NCI-H2227 treated with DMSO at 0.1 percent for 48 hours (cell line): ENCODE measurements at regions not wholly inside any gene's neighbourhood (a gene's known extent, or its start where the extent isn't known, plus 50 kb on each side); places are given as distances from the start of the nearest gene placed in this dataset.
"Not testable (repeated sequence)": the region's sequence is repeated elsewhere in the genome, so short reads cannot be mapped to it uniquely, and the experiment has no call there.

ENCODE experiments used
- DNase-seq: peaks from one replicate; lab custom pipeline; 2025; lab: John Stamatoyannopoulos, UW

- peak; percentile 91 for DNase-seq
These were observed 108.1 kb downstream of the MAP3K21 start for GRCh38 chr1:233435622-233436021.

DNA sequence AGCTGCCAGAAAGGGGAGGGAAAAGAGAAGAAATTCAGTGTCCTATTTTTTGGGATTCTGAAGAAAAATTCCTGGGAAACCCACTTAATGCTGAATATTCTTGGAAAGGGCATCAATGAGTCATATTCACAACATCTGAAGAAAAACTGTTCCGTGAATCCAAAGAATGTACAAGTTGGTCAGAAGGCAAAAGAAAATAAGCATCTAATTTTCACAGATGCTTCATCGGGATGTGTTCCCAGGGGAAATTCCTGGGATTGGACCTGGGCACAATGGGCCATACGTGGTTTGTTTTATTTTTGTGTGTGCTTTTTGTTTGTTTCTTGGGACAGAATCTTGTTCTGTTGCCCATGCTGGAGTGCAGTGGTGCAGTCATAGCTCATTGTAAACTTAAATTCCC, 112.2 kb downstream of the MAP3K21 start:
- DNase-seq = no peak

- DNase-seq = peak; percentile 81
These were observed 113.5 kb downstream of the MAP3K21 start for GRCh38 chr1:233440951-233441401.

- DNase-seq = peak; percentile 25
These were observed 114.7 kb downstream of the MAP3K21 start for GRCh38 chr1:233442026-233442780.

DNA sequence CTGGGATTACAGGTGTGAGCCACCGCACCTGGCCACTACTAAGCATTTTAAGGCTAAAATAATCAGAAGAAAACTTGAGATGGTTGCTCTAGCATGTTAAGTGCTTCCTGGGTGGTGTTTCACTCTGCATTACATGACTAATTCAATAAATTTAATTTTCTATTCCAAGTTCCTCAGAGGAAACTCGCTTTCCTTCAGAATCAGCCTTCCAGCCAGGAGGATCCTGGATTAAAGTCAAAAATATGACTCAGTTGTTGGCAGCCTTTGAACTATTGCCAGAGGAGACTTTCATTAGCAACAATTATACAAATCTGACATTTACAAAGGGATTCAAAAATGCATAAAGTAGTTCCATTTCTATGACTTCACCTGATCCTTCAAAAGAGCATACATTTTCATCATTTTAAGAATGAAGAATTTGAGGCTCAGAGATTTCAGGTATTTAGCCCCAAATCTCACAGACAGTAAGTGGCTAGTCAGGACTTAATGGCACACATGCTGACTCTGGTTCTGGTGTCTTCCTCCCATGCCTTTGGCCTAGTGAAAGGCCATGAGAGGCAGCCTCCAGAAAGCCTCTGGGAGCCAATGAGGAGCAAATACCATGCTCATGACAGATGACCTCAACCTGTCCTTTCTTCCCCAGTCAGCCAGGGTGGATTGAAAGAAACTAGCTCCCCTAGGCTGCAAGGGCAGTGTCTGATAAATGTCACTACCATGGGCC, 115.7 kb downstream of the MAP3K21 start:
- DNase-seq = no peak

GRCh38 chr1:233444484-233444883, 117.0 kb downstream of the MAP3K21 start:
- no peak for DNase-seq

GRCh38 chr1:233445737-233446136, 118.2 kb downstream of the MAP3K21 start:
- DNase-seq = no peak

GRCh38 chr1:233446935-233447334, 119.4 kb downstream of the MAP3K21 start:
- no peak for DNase-seq

DNA sequence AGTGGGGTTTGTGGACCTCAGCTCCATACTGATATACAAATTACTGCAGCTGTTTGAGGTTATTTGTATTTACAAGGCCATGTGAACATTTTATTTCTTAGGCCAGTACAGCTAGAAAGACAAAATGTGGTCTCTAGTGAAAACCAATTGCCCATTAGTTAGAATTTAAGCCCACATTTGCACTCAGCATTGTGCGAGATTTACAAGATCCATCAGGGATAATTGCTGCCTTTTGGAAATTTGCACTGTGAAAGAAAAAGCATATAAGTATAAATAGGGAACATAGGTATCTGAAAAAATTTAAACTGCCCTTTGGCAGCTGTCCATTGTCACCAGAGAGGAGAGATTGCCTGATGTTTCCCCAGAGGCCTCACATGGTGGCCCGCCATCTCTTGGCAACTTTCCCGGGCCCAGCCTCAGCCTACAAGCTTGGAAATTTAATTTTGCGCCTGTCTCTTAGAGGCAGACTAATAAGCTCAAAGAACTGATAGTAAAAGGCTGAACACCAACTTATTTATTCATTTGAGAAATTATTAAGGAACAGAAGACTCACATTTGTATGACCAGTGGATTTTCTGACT, 120.7 kb downstream of the MAP3K21 start:
- peak; percentile 75 for DNase-seq

- no peak for DNase-seq
These were observed 125.2 kb downstream of the MAP3K21 start for GRCh38 chr1:233452724-233453123.

GRCh38 chr1:233453433-233454200, 126.1 kb downstream of the MAP3K21 start:
- DNase-seq = no peak

DNA sequence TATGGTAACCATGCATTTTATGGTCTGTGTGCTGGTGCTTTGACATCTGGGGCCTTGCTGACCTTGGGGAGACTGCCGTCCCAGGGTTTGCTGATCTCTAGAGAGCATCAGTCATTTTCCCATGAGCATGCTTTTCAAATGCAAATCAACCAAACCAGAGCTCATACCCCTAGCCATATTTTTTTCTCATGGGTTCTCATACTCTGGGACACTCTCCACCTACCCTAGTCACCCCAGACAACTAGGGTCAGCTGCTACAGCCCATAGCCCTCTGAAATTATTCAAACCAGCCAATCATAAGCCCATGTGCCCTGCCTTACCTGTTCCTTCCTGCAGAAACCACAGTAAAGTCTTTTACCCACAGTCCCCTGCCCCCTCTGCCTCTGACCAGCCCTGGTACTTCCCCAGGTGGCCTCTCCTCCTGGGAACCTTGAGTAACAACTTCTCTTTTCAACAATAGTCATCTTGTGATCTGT, 132.0 kb downstream of the MAP3K21 start:
- no peak for DNase-seq

GRCh38 chr1:233459968-233460367, 132.4 kb downstream of the MAP3K21 start:
- no peak for DNase-seq

GRCh38 chr1:233460692-233461091, 133.2 kb downstream of the MAP3K21 start:
- DNase-seq = no peak

DNA sequence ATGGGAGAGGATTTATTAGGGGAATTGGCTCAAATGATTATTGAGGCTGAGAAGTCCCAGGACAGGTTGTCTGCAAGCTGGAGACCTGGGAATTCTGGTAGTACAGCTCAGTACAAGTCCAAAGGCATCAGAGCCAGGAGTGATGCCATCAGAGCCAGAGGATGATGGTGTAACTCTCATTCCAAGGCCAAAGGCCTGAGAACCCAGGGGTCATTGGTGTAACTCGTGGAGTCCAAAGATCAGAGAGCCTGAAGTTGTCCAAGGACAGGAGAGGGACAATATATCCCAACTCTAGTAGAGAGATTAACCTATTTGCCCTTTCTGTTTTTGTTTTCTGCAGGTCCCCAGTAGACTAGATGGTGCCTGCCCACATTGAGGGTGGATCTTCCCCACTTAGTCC, 134.3 kb downstream of the MAP3K21 start:
- DNase-seq = no peak

DNA sequence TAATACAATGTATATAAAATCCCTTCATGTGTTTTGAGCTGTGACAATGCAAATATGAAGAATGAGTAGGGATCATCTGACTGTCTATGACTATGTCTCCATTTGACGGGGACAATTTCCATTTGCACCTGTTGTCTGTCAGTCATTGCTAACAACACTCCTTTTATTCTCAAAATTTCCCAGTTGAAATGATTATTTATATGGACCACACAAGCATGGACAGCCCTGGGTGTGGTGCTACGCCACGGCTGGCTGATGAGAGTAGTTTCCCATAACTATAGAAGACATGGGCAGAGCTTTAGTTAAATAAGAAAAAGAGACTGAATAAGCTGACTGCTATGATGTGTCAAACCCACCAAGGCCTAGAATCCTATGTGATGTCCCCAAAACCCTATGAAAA, 135.8 kb downstream of the MAP3K21 start:
- no peak for DNase-seq

DNA sequence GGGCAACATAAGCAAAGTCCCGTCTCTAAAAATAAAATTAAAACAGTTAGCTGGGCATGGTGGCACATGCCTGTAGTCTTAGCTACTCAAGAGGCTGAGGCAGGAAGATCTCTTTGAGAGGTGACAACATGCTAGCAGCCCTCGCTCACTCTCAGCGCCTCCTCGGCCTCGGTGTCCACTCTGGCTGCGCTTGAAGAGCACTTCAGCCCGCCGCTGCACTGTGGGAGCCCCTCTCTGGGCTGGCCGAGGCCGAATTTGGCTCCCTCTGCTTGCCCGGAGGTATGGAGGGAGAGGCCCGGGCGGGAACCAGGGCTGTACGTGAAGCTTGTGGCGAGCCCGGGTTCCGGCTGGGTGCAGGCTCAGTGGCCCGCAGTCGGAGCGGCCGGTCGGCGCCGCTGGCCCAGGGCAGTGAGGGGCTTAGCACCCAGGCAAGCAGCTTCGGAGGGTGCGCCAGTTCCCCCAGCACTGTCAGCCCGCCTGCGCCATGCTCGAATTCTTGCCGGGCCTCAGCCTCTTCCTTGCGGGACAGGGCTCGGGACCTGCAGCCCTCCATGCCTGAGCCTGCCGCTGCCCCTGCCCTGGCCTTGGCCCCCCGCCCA, 138.3 kb downstream of the MAP3K21 start:
- no peak for DNase-seq

DNA sequence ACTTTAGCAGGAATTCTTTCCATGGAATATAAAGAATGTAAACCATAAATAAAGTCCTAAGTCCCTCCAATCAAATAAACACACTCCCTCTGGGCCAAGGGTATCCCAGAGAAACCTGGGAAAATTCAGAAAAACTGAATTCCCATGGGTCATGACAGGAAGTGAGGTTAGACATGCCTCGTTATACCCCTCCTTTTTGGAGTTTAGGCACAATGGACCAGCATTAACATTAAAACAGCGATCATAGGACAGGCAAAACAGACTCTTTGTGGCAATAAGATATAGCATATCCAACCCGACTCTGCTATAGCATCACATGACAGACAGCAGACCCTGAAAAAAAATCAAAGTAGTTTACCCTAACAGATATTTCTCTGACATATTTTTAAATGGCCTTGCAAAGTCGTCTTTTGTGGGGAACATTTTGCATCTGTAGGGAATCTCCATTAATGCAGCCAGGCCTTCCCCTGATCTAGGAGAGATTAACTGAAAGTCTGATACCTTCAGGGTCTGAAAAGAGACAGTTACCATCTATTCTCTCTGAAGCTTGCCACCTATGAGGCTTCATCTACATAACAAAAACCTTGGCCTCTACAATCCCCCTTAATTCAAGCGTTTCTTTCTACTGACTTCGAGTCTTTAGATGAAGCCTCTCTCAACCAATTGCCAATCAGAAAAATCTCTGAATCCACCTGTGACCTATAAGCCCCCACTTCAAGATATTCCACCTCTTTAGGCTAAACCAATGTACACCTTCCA, 143.0 kb upstream of the KCNK1 start:
- DNase-seq = no peak

GRCh38 chr1:233471851-233472250, 142.1 kb upstream of the KCNK1 start:
- DNase-seq = not testable (repeated sequence)

DNA sequence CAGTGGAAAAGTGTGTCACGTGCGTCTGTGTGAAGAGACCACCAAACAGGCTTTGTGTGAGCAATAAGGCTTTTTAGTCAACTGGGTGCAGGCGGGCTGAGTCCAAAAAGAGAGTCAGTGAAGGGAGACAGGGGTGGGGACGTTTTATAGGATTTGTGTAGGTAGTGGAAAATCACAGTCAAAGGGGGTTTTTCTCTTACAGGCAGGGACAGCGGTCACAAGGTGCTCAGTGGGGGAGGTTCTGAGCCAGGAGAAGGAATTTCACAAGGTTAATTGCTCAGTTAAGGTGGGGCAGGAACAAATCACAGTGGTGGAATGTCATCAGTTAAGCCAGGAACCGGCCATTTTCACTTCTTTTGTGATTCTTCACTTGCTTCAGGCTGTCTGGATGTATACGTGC, 141.1 kb upstream of the KCNK1 start:
- not testable (repeated sequence) for DNase-seq
